ENCODE measurements at regions not wholly inside any gene's neighbourhood (a gene's known extent, or its start where the extent isn't known, plus 50 kb on each side); places are given as distances from the start of the nearest gene placed in this dataset.

GRCh38 chr2:163405298-163405697 lies 330.5 kb downstream of the FIGN start:
- TF ChIP-seq, protein P1, sequence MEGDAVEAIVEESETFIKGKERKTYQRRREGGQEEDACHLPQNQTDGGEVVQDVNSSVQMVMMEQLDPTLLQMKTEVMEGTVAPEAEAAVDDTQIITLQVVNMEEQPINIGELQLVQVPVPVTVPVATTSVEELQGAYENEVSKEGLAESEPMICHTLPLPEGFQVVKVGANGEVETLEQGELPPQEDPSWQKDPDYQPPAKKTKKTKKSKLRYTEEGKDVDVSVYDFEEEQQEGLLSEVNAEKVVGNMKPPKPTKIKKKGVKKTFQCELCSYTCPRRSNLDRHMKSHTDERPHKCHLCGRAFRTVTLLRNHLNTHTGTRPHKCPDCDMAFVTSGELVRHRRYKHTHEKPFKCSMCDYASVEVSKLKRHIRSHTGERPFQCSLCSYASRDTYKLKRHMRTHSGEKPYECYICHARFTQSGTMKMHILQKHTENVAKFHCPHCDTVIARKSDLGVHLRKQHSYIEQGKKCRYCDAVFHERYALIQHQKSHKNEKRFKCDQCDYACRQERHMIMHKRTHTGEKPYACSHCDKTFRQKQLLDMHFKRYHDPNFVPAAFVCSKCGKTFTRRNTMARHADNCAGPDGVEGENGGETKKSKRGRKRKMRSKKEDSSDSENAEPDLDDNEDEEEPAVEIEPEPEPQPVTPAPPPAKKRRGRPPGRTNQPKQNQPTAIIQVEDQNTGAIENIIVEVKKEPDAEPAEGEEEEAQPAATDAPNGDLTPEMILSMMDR (IDR thresholded peaks at IDR 0.05): no peak
- TF ChIP-seq POLR2A (IDR thresholded peaks at IDR 0.05): no peak

Data from esophagus squamous epithelium (tissue), 4 donors.